Forelimb muscle (tissue), 1 donor: ENCODE measurements at regions not wholly inside any gene's neighbourhood (a gene's known extent, or its start where the extent isn't known, plus 50 kb on each side); places are given as distances from the start of the nearest gene placed in this dataset.

Source experiments
- DNase-seq: peaks from one replicate; pipeline ENCODE4 v3.0.0-alpha.2; 2013; ENCODE audit warnings: low read depth

DNA sequence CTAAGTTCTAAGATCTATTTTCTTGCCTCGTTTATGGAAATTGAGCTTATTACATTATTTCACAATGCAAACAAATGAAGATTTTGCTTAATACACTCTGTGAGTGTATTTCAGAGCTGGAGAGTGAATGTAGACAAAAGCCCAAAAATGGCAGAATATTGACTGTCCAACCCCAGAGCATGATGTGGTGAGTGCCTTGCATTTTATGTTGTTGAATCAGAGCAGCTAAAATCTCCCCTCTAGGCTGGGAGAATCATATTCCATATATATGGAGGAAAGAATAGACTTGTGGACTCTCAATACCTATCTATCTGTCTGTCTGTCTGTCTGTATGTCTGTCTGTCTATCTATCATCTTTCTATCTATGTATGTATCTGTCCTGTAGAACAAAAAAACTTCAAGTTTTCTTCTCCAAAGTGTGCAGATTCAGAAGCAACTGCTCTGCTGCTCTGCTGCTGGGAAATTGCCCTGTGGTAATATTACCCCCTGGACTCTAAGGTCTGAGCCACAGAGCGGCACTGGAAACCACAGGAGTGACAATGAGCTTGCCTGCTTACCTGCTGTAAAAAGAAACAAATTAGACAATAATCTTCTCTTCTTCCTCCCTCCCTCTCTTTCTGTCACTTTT is 209.4 kb upstream of the PRICKLE1 start:
- DNase-seq, result no peak

DNA sequence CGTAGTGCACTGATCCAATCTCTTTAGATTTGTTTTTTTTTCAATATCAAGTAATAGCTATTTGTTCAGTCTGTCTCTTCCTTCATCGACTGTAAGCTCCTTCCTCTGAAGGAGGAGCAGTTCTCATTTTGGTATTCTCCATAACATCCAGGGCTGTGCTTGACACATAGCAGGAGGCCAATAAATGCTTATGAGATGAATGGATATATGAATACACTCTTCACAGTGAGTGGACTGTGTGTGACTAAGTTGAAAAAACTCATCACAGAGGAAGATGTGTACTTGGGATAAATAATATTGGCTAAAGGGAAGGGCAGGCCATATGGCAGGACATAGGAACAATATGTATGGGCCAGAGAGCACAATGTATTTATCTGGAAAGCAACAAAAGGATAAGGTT is 205.3 kb upstream of the PRICKLE1 start:
- DNase-seq, result no peak

DNA sequence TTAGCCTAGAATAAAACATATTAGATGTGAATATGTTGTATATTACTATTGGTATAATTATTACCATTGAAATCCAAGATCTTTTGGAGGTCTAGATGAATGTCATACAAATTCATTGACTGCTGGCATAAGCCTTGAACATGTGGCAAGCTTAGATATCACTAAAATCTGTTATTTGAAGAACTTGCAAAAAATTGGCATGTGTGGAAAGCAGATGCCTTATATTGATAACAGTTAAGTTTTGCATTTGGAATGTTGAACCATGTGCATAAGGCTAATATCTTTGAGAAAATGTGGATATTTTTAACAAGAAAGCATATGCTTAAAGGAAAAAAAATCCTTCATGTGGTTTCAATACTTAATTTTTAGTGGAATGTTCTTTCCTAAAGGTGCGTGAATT is 203.6 kb upstream of the PRICKLE1 start:
- DNase-seq, result no peak

DNA sequence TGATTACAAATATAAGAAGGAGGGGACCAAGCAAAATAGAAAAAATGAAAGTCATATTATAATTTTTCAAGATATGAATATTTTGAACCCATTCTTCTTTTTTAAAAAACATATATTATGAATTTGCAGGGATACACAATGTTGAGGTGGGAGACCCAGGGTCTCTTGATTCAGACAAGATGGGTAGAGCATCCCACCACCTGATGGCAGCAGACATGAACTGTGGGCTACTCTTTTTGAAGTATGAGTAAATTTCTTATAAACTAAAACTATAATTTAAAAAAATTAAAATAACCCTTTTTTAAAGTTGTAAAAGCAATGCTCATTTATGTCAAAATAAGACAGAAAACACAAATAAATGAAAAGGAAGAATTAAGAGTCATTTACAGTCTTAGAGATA is 202.7 kb upstream of the PRICKLE1 start:
- DNase-seq, result no peak

GRCh38 chr12:42791399-42791798 is 201.9 kb upstream of the PRICKLE1 start:
- DNase-seq, result no peak

DNA sequence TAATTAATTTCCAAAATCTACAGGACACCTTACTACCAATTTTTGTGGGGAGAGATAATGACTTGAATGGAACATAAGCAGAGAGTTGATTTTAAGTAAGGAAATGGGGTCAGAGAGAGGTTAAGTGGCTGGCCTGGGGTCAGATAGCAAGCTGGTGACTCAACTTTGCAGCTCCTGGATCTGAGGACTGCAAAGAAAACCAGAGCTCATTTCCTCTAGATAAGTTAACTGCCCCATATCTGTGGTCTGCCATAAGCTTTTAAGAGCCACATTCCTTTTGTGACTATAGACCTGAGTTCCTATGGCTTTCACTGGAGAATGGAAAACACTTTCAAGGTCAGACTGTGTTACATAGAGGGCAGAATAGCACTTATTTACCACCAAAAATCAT is 201.2 kb upstream of the PRICKLE1 start:
- DNase-seq, result no peak

DNA sequence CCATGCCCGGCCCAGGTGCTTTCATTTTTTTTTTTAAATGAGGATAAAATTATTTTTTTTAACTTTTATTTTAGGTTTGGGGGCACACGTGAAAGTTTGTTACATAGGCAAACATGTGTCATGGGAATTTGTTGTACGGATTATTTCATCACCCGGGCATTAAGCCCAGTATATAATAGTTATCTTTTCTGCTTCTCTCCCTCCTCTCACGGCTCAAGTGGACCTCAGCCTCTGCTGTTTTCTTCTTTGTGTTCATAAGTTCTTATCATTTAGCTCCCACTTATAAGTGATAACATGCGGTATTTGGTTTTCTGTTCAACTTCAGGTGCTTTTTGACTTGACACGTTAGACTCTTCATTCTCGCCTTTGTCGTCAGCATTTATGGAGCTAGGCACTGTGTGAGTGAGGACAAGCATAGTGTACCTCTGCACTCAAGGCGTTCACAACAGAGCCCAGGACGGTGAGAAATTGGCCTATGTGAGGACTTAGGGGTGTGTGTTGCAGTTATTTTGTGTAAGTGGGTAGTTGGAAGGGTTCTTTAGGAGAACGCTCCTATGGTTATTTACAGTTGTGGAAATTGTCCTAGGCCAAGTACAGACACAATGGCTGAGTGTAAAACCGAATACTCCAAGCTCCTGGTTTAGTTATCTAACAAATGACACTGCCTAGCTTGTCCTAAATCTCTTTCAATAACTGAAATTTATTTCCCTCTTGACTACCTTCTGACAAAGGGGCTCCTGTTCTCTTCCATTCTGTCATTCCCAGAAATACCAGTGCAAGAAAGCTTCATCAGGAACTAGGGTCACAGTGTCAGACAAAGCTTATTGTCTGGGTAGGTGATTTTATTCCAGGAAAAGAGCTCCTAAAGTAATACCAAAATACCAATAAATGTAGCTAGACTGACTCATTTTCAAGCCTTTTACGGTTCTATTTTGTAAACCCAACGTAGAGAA is 200.5 kb upstream of the PRICKLE1 start:
- DNase-seq, result no peak

DNA sequence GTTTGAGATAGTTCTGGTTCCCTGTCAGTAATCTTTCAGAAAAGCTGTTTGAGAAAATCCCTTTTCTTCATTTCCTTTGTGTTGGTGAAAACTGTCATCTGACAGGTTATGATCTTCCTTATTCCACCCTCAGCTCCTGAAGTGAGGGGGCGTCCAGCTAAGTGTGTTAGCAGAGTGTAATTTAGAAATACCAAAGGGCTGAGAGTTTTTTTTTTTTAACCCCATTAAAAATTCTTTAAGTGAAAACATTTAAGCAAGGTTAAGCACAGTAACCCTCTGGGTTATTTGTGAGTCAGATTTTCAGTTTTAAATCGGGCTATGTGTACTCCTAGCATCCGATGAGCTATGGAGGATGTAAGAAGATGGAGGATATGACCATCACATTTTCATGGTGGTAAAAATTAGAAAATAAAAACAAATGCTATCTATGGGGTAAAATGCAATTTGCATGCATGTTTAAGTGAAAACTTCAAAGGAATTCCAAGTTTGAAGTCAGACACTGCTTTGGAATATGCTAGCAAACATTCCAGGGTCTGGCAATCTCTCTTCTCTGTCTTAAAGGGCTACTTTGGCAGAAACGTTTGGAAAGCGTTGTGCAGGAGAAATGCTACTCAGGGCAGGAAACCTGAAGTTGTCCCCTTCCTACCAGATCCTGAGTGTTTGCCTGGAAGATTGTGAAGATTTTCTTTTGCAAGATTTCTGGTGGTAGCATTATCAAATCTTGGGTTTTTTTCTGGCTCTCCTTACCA is 197.0 kb upstream of the PRICKLE1 start:
- no peak for DNase-seq

DNA sequence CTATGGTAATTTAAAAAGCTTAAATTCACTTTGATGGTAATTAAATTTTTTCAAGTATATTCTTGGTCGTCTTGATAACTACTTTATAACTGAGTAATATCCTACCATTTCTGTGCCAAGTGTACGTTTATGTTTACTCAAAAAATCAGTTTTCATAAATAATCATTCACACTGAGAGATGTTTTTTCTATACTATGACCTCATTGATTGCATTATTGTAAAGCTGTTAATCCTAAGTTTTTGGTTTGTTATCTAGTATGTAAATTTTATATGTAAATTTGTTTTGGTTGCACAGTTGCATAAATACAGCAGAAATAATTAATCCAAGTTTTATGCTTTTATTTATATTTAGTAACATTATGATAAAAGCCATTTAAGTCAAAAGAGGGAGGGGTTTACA is 196.4 kb upstream of the PRICKLE1 start:
- no peak for DNase-seq

- DNase-seq, result no peak
Observed at GRCh38 chr12:42780671-42781070, 191.1 kb upstream of the PRICKLE1 start.

DNA sequence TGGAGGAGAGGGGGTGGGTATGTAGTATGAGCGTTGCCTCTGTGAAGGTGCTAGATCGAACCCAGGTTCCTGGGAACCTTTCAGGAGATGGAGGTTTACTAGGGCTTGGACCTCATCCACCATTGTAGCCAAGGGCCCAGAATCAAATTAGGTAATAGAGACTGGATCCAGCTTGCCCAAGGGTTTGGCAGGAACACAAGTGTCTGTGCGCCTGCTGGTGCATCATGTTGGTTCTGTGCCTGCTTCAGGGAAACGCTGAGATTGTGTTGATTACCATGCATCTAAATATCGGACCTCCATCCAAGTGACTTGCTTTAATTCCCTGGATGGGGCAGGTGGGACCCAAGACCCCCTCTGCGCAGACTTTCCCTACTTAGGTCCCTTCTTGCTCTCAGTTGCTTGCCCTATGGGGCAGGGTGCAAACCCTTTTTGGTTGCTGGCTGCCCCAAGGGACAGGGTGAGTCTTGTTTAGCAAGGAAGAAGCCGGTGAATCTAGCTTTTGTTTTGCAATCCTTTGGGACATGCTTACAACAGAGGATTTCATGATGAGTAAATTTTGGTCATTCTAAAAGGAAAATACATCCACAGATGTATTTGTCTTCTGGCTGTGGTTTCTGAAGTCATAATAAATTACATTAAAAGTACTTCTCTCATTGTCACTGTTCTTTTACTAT is 189.8 kb upstream of the PRICKLE1 start:
- no peak for DNase-seq

- no peak for DNase-seq
Observed at GRCh38 chr12:42776396-42776795, 186.8 kb upstream of the PRICKLE1 start.

DNA sequence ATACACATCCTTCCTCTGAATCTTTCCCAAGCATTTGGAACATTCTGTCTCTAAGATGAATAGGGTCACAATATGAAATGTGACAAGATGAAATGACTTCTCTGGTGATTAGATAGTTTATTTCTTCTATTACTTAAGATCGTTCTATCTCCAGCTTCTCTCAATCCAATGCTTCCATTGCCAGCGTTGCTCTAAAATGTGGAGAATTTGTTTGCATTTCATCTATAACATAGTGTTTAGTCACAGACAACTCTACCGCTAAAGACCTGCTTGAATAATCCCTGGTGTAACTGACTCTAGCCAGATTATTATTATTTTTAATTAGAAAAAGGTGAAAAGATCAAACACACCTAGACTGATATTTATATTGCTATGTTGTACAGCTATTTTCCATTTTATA is 184.7 kb upstream of the PRICKLE1 start:
- DNase-seq, result no peak

GRCh38 chr12:42770261-42770660 is 180.7 kb upstream of the PRICKLE1 start:
- no peak for DNase-seq

DNA sequence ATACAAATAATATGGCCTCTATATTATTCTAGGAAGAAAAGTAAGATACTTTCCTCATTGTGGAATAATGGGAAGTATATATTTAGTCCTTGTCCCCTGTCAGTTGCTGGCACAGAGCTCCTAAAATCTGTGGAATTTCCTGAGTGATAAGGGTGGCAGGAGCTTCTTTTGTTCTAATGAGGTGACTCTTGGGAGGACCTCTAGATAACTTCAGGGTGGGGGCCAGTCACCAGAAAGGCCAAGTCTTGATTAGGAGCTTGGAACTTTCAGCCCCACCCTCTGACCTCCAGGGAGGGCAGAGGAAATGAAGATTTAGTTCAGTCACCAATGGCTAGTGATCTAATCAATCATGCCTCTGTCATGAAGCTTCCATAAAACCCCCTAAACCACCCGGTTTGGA is 179.9 kb upstream of the PRICKLE1 start:
- no peak for DNase-seq

DNA sequence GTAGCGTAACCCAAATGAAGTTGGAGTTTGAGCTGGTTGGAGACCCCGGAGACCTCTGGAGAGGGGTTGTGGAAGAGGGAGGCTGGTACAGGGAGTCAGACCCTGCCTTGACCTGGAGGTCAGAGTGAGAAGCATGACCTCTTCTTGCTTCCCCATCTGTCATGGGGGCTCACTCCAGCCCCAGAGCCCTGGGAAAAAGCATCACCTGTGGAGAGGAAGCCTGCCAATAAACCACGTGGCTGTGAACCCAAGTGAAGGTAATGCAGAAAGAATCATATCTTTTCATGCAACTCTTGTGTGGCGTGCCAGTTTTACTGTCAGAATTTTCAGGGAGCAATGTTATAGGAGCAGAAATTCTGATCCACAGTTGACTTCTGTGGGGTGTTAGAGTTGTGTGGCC is 178.5 kb upstream of the PRICKLE1 start:
- DNase-seq, result no peak

GRCh38 chr12:42767326-42767954 is 177.9 kb upstream of the PRICKLE1 start:
- no peak for DNase-seq

DNA sequence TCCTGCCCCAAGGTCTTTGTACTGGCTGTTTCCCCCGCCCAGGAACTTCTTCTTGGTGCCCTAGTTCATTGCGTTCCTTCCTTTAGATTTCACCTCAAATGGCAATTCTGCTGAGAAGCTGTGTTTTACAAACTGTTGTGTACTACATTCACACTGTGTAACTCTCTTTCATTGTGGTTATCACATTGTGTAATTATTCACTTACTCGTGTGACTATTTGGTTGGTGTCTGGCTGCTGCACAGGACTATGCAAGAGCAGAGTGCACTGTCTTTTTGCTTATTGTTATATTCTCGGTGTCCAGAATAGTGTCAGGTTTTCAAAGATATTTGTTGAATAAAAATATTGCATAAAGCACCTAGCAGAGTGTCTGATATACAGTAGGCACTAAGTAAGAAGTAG is 177.2 kb upstream of the PRICKLE1 start:
- DNase-seq, result no peak

GRCh38 chr12:42766026-42766425 is 176.5 kb upstream of the PRICKLE1 start:
- no peak for DNase-seq

- DNase-seq, result no peak
Observed at GRCh38 chr12:42763682-42764081, 174.1 kb upstream of the PRICKLE1 start.

- no peak for DNase-seq
Observed at GRCh38 chr12:42762395-42762925, 172.9 kb upstream of the PRICKLE1 start.
